ENCODE measurements at regions not wholly inside any gene's neighbourhood (a gene's known extent, or its start where the extent isn't known, plus 50 kb on each side); places are given as distances from the start of the nearest gene placed in this dataset.
"Not testable (repeated sequence)": the region's sequence is repeated elsewhere in the genome, so short reads cannot be mapped to it uniquely, and the experiment has no call there.

GRCh38 chr3:104137116-104137515 lies 1229.6 kb upstream of the ALCAM start:
- DNase-seq (ENCODE audit: low spot score) = no peak

GRCh38 chr3:104145164-104145563 lies 1221.5 kb upstream of the ALCAM start:
- DNase-seq (ENCODE audit: low spot score) = no peak

- no peak for DNase-seq (ENCODE audit: low spot score)
Measured at GRCh38 chr3:104149154-104149553, 1217.6 kb upstream of the ALCAM start.

GRCh38 chr3:104150724-104151123 lies 1216.0 kb upstream of the ALCAM start:
- no peak for DNase-seq (ENCODE audit: low spot score)

- no peak for DNase-seq (ENCODE audit: low spot score)
Measured at GRCh38 chr3:104154896-104155295, 1211.8 kb upstream of the ALCAM start.

GRCh38 chr3:104165866-104166265 lies 1200.8 kb upstream of the ALCAM start:
- no peak for DNase-seq (ENCODE audit: low spot score)

GRCh38 chr3:104168386-104168785 lies 1198.3 kb upstream of the ALCAM start:
- DNase-seq (ENCODE audit: low spot score) = no peak

- DNase-seq (ENCODE audit: low spot score) = no peak
Measured at GRCh38 chr3:104175696-104176095, 1191.0 kb upstream of the ALCAM start.

- no peak for DNase-seq (ENCODE audit: low spot score)
Measured at GRCh38 chr3:104176706-104177105, 1190.0 kb upstream of the ALCAM start.

- DNase-seq (ENCODE audit: low spot score) = no peak
Measured at GRCh38 chr3:104178680-104179079, 1188.0 kb upstream of the ALCAM start.

GRCh38 chr3:104180906-104181305 lies 1185.8 kb upstream of the ALCAM start:
- DNase-seq (ENCODE audit: low spot score) = no peak

- no peak for DNase-seq (ENCODE audit: low spot score)
Measured at GRCh38 chr3:104190681-104191080, 1176.0 kb upstream of the ALCAM start.

- no peak for DNase-seq (ENCODE audit: low spot score)
Measured at GRCh38 chr3:104198131-104198530, 1168.6 kb upstream of the ALCAM start.

- DNase-seq (ENCODE audit: low spot score) = no peak
Measured at GRCh38 chr3:104206925-104207324, 1159.8 kb upstream of the ALCAM start.

- no peak for DNase-seq (ENCODE audit: low spot score)
Measured at GRCh38 chr3:104214277-104214676, 1152.4 kb upstream of the ALCAM start.

GRCh38 chr3:104214937-104215336 lies 1151.8 kb upstream of the ALCAM start:
- DNase-seq (ENCODE audit: low spot score) = no peak

GRCh38 chr3:104219046-104219445 lies 1147.7 kb upstream of the ALCAM start:
- not testable (repeated sequence) for DNase-seq (ENCODE audit: low spot score)

- DNase-seq (ENCODE audit: low spot score) = no peak
Measured at GRCh38 chr3:104234442-104235194, 1132.1 kb upstream of the ALCAM start.

- no peak for DNase-seq (ENCODE audit: low spot score)
Measured at GRCh38 chr3:104244680-104245220, 1122.0 kb upstream of the ALCAM start.

- DNase-seq (ENCODE audit: low spot score) = no peak
Measured at GRCh38 chr3:104245261-104245660, 1121.4 kb upstream of the ALCAM start.

- DNase-seq (ENCODE audit: low spot score) = no peak
Measured at GRCh38 chr3:104245981-104246380, 1120.7 kb upstream of the ALCAM start.

GRCh38 chr3:104257486-104257885 lies 1109.2 kb upstream of the ALCAM start:
- DNase-seq (ENCODE audit: low spot score) = no peak

GRCh38 chr3:104263477-104263876 lies 1103.2 kb upstream of the ALCAM start:
- DNase-seq (ENCODE audit: low spot score) = no peak

GRCh38 chr3:104266219-104266618 lies 1100.5 kb upstream of the ALCAM start:
- not testable (repeated sequence) for DNase-seq (ENCODE audit: low spot score)
